Endothelial cell of umbilical vein (primary cell): ENCODE measurements at regions not wholly inside any gene's neighbourhood (a gene's known extent, or its start where the extent isn't known, plus 50 kb on each side); places are given as distances from the start of the nearest gene placed in this dataset.

ENCODE experiments used
- CTCF ChIP-seq, 2 donors: IDR thresholded peaks; 1 replicate in 1 of 2; 2 replicates in 1 of 2; pipeline ENCODE4 v1.5.1; 2011; ENCODE audit warnings: low read length in 2 of 2, mild to moderate bottlenecking in 2 of 2, moderate library complexity in 2 of 2, control low read depth in 1 of 2, inconsistent platforms in 1 of 2, low read depth in 1 of 2; ENCODE audit not compliant: insufficient read depth in 1 of 2; ENCODE audit errors: extremely low read depth in 1 of 2
- MAX ChIP-seq: IDR thresholded peaks from 2 replicates; pipeline ENCODE4 v1.6.1; 2011; ENCODE audit not compliant: insufficient read depth, insufficient read length
- POLR2A ChIP-seq: IDR thresholded peaks from 2 replicates; pipeline ENCODE4 v1.6.1; 2012; ENCODE audit warnings: low read depth, mild to moderate bottlenecking, control low read depth, low read length
- POLR2AphosphoS5 ChIP-seq: IDR thresholded peaks from 2 replicates; pipeline ENCODE4 v1.6.1; 2012; ENCODE audit warnings: low read depth, mild to moderate bottlenecking, control low read depth, low read length, moderate library complexity; ENCODE audit not compliant: insufficient read depth

GRCh38 chr9:24624481-24624880 is 78.8 kb upstream of the IZUMO3 start:
- TF ChIP-seq CTCF (IDR thresholded peaks at IDR 0.05; ENCODE audit: extremely low read depth in 1 of 2, insufficient read depth in 1 of 2, low read depth in 1 of 2, low read length in 2 of 2) (no peak), MAX (no peak), POLR2A (no peak), POLR2AphosphoS5 (no peak)
